NCI-H2081 treated with DMSO at 0.1 percent for 48 hours (cell line): ENCODE measurements at regions not wholly inside any gene's neighbourhood (a gene's known extent, or its start where the extent isn't known, plus 50 kb on each side); places are given as distances from the start of the nearest gene placed in this dataset.

ENCODE experiments used
- DNase-seq: peaks from one replicate; lab custom pipeline; 2025; lab: John Stamatoyannopoulos, UW

DNA sequence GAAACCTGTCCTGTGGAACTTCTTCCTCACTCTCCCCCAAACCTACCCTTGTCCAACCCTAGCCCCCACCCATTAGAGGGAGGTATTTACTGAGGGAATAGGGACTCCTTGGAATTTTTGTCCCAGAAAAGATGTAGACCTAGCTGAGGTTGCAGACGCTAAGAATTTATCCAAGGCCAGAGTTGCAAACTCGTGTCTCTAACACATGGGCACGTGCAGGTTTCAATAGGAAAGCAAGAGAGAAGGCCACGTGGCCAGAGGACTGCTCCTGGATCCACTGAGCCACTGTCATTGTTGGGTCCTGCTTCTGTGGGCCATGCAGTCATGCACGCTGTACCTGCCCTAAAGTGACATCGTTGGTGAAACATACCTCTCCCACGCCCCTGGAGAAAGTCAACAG is 243.4 kb upstream of the KCNG1 start:
- no peak for DNase-seq

DNA sequence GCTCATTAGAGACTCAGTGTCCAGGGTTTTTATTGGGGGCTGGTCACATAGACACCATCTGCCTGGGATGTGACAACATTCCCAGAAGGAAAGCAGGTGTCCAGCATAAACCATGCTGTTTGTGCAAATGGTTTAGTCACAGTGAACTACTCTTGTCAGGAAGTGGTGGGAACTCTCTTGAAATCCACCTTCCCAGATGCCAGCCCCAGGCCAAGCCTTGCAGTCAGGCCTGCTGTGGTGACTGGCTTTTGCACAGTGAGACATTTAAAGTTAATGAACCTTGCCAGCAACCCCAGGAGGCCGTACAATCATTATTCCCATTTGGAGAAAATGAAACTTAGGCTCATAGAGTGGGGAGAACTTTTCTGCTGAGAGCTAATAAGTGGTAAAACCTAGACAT is 242.5 kb upstream of the KCNG1 start:
- DNase-seq: no peak

DNA sequence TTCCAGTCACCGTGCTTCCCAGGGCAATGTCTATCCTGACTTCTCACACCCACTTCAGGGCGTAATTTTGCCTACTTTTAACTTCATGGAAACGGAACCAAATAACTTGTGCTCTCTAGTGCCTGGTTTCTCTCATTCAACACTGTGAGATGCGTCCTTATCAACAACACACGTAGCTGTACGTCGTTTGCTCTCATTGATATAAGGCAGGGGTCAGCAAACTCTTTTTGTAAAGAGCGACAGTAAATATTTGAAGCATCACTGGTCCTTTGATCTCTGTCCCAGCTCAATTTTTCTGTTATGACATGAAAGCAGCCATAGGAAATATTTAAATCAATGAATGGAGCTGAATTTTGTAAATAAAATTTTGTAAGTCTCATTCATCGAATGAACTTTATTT is 239.3 kb upstream of the KCNG1 start:
- DNase-seq: no peak

DNA sequence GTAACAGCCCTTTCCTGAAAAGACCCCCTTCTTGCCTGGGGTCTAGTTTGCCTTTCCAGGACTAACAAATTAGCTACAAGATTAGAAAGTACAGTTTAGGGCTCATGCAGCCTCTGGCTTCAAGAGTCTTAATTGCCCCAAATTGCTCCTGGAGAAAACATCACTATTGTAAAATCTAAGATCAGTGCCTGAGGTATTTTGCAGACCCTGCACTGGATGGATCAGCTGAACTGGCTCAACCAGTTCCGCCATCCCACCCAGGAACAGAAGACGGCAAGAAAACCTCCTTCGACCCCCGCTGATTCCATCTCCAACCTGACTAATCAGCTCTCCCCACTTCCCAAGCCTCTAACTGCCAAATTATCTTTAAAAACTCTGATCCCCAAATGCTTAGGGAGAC is 236.5 kb upstream of the KCNG1 start:
- DNase-seq: no peak

DNA sequence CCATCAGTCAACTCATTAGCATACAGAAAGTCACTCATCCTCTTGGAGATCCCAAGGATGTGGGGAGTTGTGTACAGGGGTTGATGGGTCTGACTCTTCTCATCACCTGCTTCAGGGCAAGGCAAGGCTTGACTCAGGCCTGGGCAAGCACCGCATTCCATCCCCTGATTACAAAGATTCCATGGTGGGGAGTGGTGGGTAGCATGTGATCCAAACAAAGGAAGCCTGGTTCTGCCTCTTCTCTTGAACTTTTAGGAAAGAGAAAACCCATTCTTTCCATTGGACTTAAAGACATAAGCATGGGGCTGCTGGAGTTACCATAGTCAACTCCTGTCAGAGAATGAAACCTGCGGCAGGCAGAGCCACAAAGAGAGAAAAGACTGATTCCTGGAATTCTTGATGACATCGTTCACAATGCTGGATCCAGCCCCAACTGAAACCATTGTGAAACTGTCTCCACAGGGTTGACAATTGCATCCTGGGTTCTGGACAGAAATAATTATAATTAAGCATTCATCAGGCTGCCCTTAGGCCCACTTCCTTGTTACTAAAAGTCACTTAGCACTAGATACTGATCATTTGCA is 235.8 kb upstream of the KCNG1 start:
- no peak for DNase-seq

DNA sequence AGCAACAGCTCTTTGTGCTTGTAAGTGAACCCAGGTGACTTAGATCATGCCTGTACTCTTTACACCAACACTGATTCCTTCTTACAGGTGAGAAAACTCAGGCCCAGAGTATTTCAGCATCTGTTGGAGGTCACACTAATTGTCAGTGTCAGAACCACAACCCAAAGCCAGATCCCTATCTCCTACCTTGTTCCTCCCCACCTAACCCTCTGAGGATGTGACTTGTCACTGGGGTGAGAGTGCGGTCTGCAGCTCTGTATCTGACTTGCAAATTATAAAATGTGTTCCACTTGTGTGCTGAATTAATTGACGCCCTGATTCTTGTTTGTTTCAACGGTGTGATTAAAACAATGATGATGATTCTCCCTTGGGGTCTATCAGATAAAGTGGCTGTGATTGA is 232.5 kb upstream of the KCNG1 start:
- no peak for DNase-seq

DNA sequence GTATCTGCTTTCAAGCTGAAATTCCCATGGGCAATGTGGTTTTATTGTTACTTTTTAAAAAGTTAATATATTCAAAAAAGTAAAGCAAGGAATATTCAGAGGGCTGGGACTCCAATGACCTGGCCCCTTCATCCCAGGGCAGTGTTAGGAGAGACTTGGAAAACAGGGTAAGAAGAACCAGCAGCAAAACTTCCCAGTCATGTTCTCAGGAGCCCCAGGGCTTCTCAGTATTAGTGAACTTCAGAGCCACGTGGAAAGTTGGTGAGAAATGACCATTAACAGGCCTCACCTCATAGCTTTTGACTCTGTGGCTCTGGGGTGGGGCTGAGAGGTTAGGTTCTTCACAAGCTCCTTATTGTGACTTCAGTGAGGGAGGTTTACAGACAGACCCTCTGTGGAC is 230.4 kb upstream of the KCNG1 start:
- DNase-seq: no peak

DNA sequence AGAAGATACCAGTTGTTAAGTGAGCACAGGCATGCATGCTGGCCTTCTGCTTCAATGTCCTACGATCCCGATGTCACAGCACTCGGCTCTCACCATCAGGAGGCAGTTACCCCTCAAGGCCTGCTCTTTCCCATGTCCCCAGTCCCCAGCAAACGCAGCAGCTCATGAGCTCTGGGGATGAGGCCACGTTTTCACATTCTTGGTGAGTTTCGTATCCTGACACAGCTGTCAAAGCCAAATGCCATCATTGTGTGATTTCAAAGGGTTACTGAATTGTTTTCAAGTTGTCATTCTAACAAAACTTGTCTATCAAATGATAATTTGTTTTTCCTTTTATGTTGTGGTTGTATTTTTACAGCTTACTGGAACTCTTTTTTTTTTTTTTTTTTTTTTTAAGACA is 226.9 kb upstream of the KCNG1 start:
- no peak for DNase-seq

DNA sequence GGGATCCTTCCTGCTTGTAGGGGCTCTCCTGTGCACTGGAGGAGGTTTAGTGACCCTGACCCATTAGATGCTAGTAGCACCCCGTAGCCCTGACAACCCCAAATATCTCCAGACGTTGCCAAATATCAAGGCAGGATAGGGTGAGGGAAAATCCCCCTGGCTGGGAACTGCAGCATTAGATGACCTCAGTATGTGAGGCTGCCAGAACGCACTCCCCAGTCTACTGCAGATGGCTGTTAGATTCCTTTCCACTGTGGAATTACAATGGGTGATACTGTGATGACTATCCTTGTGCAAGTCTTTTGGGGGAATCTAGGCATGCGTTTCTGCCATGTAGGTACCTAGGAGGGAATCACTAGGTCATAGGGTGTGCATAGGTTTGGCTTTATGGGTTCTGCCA is 226.3 kb upstream of the KCNG1 start:
- no peak for DNase-seq

DNA sequence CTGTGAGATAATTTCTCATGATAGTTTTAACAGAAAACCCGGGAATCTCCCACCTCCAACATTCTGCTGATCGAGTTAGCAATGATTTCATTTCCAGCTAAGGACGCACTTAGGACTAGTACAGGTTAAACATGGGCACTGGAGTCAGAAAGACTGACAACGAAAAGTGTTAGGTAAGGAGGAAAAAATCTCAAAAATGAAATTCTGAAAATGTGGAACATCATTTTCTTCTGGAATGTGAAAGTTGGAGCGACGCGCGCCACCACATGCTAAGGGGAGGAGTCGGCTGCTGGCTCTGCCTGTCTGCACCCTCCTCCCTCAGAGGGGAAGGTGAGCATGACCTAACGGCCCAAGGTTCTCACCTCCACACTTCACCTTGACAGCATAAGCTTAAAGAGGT is 221.6 kb upstream of the KCNG1 start:
- no peak for DNase-seq

DNA sequence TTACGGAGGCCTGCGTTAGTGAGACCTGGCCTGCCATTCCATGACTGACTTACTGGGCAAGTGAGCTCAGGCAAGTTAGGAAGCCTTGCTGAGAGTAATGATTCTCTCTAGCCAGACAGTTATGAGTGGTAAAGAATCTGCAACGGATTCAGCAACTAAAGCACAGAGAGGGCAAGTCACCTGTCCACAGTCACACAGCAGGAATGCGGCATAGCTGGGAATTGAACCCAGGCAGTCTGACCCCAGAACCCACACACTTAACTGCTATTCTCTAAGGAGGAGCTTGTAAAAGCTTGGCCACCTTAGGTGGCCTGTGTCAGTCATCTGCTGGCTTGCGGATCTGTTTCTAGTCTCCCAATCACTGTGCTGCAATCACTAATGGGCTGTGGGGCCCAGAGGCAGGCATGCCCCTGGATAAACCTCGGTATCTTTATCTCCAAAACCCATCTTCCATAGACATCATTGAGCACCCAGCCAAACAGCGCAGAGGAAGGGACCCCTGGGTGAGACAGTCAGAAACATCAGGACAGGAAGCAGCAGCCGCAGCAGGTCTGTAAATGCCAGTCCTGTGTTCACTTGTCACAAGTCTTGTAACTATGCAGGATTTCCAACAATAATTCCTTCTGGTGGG is 215.9 kb upstream of the KCNG1 start:
- no peak for DNase-seq

DNA sequence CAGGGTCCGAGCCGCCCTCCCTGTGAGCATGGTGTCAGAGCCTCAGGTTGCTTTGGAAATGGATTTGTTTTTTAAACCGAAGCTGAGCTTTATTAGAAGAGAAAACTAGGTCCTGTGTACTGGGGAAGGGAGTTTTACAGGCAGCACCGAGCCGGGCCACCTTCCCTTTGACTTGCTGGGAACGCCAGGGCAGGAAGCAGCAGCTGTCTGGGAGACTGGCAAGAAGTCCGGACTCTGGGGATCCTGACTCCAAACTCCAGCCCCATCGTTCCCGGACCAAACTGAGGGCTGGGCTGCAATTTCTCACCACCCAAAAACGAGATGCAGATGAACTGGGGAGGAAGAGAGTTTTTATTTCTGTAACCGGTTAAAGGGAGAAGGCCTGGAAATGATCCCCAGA is 214.9 kb upstream of the KCNG1 start:
- no peak for DNase-seq

DNA sequence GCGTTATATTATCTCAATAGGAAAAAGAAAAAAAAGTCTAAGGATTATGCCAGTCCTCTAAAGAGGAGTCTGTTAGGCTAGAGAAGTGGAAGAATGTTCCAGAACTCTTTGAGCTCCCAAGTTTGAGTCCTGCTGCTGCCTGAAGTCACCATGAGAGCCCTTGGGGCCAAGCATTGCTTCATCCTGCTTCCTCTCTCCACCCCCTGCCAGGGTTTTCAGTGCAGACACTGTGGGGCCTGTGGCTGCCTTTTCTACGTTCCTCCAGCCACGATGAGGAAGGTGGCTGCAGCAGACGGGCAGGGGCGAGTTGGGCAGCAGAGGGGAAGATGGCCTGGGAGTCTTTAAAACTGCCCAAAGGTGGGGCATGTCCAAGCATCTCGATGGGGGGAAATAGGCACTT is 214.4 kb upstream of the KCNG1 start:
- no peak for DNase-seq

DNA sequence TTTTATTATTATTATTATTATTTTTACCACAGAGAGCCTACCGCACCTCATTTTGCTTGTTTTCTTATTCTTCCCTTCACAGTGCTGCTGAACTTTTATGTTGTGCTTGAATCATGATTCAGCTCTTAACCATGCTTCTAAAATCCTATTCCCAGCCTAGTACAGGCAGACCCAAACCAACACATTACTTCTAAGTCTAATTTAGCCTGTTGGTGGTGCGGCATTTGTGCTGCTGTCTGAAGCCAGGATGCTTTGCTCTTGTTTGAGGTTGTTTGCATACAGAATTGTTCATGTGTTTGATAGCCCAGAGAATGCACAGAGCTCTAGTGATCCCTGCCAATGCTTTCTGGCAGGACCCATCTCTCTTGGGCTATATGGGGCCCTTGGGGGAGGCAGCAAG is 213.5 kb upstream of the KCNG1 start:
- no peak for DNase-seq

DNA sequence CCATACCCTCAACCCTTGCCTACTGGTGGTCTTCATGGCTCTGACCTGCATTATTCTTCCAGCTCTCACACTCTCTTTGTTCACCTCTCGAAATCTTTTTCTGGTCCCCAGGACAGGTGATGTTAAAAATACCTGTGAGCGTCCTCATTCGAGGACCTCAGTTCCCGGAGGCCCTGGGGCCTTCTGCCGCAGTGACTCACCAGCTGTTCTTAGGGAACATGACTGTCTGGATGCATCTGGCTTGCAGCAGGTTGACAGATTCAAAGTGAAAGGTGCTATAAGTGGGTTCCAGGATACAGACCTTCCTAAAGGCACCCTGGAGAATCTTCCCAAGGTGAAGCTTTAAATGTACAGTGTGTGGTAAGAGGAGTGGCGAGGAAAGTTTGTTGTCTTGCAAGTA is 210.4 kb upstream of the KCNG1 start:
- DNase-seq: no peak

DNA sequence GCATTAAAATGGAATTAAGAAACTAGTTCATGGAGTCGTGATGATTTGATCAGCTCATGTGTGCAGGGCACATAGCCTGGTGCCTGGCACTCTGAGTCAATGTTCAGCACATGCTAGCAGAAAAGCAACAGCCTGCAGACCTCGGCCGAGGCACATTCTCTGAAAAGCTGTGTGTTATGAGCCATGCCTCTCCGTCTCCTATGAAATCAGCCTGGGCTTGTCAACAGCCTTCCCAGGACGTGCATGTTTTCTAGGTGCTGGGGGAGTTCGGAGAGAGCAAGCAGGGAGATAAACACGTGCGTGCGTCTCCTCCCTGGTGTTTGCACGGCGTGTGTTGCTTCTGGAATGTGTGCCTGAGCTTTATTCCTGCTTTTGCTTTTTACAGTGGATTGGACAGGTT is 207.8 kb upstream of the KCNG1 start:
- DNase-seq: no peak

DNA sequence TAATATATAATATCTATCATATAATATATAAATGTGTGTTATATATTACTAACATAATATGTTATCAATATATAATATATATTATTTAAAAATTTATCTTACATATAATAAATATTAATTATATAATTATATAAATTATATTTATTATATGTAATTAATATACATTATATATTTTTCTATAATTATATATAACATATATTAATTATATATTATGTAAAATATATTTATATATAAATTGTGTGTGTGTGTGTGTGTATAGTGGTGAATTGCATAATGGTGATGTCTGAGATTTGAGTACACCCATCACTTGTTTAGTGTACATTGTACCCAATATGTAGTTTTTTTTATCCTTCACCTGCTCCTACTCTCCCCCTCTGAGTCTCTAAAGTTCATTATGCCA is 205.9 kb upstream of the KCNG1 start:
- no peak for DNase-seq

DNA sequence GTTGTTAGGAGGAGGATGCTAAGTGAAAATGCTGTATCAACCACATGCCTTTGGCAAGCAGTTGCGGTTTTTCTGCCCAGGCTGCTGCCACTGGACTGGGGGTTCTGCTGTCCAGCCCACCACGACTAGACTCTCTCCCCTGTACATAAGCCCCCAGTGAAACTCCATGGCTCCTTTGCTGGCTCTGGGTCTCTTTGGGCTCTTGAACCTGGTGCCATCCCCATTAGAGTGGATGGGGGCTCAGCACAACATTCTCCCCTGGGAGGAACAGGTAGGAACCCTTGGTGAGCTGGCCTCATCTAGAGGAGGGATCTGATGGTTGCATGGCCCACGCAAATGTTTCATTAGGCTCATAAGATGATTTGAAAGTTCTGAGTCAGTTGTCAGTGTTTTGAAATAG is 204.8 kb upstream of the KCNG1 start:
- no peak for DNase-seq

DNA sequence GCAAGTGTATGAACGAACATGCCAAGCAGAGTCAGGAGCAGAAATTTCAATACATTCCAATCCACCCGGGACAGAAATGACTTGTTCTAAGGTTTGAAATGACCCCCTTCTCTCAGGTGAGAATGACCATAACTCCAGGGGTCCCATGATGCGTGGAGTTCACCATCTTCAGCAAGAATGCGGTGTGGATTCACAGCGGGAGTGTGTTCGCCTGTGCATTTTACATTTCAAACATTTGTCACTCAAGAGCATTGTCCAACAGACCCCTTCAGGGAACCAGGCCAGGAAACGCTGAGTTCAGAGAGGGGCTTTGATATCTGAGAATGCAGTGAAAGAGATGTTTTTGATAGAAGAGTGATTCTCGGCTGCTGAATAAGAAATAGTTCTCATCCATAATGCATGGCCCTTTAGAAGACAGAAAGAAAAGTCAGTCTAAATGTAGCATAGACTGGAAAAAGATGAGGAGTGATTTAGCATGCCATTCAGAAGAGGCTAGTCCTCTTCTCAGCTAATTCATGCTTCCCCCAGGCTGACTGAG is 200.3 kb upstream of the KCNG1 start:
- DNase-seq: no peak

DNA sequence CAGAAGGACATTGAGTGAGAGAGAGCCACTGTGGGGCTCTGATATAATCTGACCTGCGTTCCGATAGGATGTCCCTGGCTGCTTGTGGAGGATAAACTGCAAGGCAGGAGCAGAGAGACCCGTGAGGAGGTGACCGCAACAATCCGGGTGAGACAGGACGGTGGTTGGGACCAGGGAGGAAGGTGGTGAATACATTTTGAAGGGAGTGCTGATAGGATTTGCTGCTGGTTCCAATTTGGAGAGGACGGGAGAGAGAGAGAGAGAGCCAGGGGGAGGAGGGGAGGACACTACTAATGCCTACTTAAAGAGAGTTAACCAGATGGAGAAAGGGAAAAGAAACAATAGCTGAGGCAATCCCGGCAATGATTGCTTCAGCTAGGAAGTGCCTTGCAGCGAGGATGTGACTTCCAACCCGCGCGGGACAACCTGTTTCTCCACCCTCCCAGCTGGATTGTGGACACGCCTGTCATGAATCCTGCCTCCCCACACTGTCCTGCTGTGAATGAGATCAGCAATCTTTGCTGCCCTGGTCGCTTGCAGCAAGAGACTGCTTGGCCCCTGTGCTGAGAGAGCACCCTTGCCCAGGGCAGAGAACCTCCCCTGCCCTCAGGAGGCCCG is 199.0 kb upstream of the KCNG1 start:
- no peak for DNase-seq

DNA sequence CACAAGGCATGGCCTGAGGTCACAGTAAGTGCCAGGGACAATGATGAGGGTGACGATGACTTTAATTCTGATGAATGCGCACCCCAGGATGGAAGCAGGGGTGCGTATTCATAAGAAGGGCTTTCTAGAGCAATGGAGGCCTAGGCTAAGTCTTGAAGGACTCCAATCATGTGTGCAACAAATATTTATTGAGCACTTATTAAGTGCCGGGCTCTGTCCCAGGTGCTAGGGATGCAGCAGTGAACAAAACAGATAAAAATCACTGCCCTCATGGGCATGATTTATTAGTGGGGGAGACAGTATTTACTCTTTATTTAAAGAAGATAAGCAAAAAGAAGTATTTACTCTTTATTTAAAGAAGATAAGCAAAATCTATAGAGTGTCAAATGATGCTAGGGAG is 198.2 kb upstream of the KCNG1 start:
- no peak for DNase-seq

DNA sequence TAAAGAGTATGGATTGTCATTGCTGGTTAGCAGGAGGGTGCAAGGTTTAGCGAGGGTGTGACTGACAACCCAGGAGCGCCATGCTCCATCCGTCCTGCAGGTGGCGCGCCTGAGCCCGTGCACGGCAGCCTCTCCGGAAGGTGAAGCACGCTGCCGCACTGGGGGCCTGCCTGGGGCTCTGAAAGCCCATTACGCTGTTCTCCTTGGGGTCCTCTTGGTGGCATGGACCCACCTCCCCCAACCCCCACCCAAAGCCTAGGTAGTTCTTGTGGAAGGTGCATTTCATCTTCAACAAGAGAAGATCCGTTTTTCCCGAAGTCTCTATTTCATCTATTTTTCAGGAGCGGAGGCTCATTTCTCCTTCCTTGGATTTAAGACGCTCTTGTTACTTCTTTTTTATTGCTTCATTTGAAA is 197.4 kb upstream of the KCNG1 start:
- DNase-seq: no peak

DNA sequence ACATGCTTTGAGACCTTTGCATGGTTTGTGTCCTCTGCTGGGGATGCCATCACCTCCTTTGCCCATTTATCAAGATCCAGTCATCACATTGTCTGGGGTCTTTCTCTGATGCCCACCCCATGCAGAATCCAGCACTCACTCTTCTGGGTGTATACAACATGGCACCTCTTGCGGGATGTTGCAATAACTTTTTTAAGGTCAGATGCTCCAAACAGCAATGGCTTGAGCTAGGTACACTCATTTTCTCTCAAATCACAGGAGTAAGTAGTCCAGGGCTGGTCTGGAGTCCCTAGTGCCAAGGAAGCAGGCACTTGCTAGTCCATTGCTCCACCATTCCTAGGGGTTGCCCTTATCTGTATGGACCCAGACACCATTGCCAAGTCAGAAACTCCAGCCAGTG is 196.6 kb upstream of the KCNG1 start:
- DNase-seq: no peak

DNA sequence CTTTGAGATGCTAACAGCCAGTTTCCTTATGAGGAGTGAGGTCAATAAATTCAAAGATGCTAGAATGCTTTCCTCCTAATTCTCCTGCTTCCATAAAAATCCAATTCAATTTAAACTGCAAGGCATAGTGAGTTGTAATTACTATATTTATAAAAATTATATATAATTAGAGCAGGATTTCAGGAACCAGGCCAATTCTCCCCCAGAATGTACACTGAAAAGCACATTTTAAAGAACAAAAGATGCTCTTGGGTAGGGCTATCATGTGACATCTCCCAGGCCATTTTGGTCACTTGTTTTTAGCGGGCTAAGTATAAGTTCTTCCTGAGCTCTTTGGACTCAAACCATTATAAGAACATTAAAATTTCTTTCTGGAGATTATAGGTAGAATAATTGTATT is 195.7 kb upstream of the KCNG1 start:
- peak; percentile 53 for DNase-seq
